Coronary artery (tissue), 2 donors: ENCODE measurements at regions not wholly inside any gene's neighbourhood (a gene's known extent, or its start where the extent isn't known, plus 50 kb on each side); places are given as distances from the start of the nearest gene placed in this dataset.

ENCODE experiments used
- DNase-seq: peaks from one replicate; pipeline ENCODE4 v3.0.0-alpha.2; 2017; ENCODE audit warnings: low spot score
- H3K27ac ChIP-seq, 2 donors: fragments of 200-600 bp; sonication (generic); one replicate each; pipeline ENCODE4 v1.5.1; 2016 to 2019
- H3K4me3 ChIP-seq: fragments of 200-600 bp; sonication (generic); 2 replicates; pipeline ENCODE4 v1.5.1; 2016; ENCODE audit warnings: mild to moderate bottlenecking, moderate library complexity
- CTCF ChIP-seq: fragments of 200-600 bp; sonication (generic); IDR thresholded peaks from one replicate; pipeline ENCODE4 v1.5.1; 2019; ENCODE audit warnings: antibody characterized with exemption

- no peak for TF ChIP-seq CTCF
- H3K27ac ChIP-seq, result no peak overlapping the region
- DNase-seq, result no peak
- no peak overlapping the region for H3K4me3 ChIP-seq
These were observed 208.5 kb downstream of the GPR37 start for GRCh38 chr7:124557101-124557500.

DNA sequence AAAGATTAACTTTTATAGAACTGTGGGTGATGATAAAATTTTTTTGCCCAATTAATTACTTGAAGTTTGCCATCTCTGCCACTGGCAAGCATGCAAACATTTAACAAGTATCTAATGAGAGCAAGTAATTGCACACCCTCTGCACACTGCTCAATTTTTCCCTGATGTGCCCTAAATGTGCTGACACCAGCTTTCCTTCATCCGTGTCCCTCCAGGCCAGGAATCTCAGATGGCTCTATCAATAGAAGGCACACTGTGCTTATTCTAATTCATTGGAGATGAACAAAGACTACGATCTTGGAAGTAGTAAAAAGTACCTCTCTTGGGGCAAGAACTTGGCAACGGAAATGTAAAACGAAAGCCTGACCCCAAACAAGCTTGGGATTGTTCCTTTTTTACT, 212.1 kb downstream of the GPR37 start:
- Histone ChIP-seq H3K4me3 (no peak overlapping the region), H3K27ac (no peak overlapping the region)
- DNase-seq, result no peak
- TF ChIP-seq CTCF, result no peak

GRCh38 chr7:124552217-124552616, 213.4 kb downstream of the GPR37 start:
- Histone ChIP-seq H3K27ac (no peak overlapping the region), H3K4me3 (no peak overlapping the region)
- no peak for TF ChIP-seq CTCF
- DNase-seq, result no peak

GRCh38 chr7:124550036-124550435, 215.6 kb downstream of the GPR37 start:
- TF ChIP-seq CTCF, result no peak
- Histone ChIP-seq H3K4me3 (no peak overlapping the region), H3K27ac (no peak overlapping the region)
- no peak for DNase-seq

GRCh38 chr7:124542476-124542875, 223.1 kb downstream of the GPR37 start:
- Histone ChIP-seq H3K4me3 (no peak overlapping the region), H3K27ac (no peak overlapping the region)
- no peak for DNase-seq
- TF ChIP-seq CTCF, result no peak

GRCh38 chr7:124536156-124536762, 229.3 kb downstream of the GPR37 start:
- no peak overlapping the region for H3K27ac ChIP-seq
- no peak for DNase-seq
- no peak overlapping the region for H3K4me3 ChIP-seq
- TF ChIP-seq CTCF, result no peak

- no peak overlapping the region for H3K27ac ChIP-seq
- H3K4me3 ChIP-seq, result no peak overlapping the region
- no peak for DNase-seq
- no peak for TF ChIP-seq CTCF
These were observed 233.4 kb downstream of the GPR37 start for GRCh38 chr7:124532166-124532565.
